BJ (cell line): ENCODE measurements at regions not wholly inside any gene's neighbourhood (a gene's known extent, or its start where the extent isn't known, plus 50 kb on each side); places are given as distances from the start of the nearest gene placed in this dataset.

Experiments used
- CTCF ChIA-PET: fragments of 350-600 bp; formaldehyde crosslinking; extraction: SDS; loops from one replicate; lab custom pipeline; 2021; ENCODE audit warnings: antibody characterized with exemption, inconsistent platforms; lab: Yijun Ruan, JAX
- POLR2A ChIA-PET: fragments of 300-600 bp; sonication (Branson Sonifier 250); formaldehyde crosslinking; extraction: SDS; loops from one replicate; lab custom pipeline; 2021; ENCODE audit warnings: antibody characterized with exemption; lab: Charles Lee
- DNase-seq: peaks from one replicate; pipeline ENCODE4 v3.0.0-alpha.2; 2011; ENCODE audit warnings: low read depth
- H3K27me3 ChIP-seq: 2 replicates; pipeline ENCODE4 v1.6.0; 2011; ENCODE audit warnings: low read length; ENCODE audit not compliant: control insufficient read depth, insufficient read depth
- H3K36me3 ChIP-seq: 2 replicates; pipeline ENCODE4 v1.5.1; 2011; ENCODE audit warnings: low read length; ENCODE audit not compliant: control insufficient read depth, insufficient read depth
- H3K4me3 ChIP-seq: 2 replicates; pipeline ENCODE4 v1.5.1; 2011; ENCODE audit warnings: low read depth, mild to moderate bottlenecking, control low read depth, low read length
- CTCF ChIP-seq: IDR thresholded peaks from 2 replicates; pipeline ENCODE4 v1.5.1; 2011; ENCODE audit warnings: low read depth, mild to moderate bottlenecking, control low read depth, inconsistent platforms, low read length, moderate library complexity; ENCODE audit not compliant: insufficient read depth

- no peak overlapping the region for H3K4me3 ChIP-seq
- ChIA-PET POLR2A (no interaction called here), CTCF (no interaction called here)
Measured at GRCh38 chr4:148735432-148736155, 293.4 kb upstream of the NR3C2 start.

GRCh38 chr4:148730766-148731165, 288.6 kb upstream of the NR3C2 start:
- Histone ChIP-seq H3K27me3 (no peaks in the 10 kb centered on the region), H3K4me3 (no peak overlapping the region), H3K36me3 (no peaks in the 10 kb centered on the region)
- POLR2A ChIA-PET = no interaction called here
- CTCF ChIA-PET = interaction anchor here (0.7 kb wide), 1 partner anchor 8 kb away, joined by 4 read pairs; no protein-coding TSS in a partner anchor
- no peak for TF ChIP-seq CTCF
- DNase-seq = no peak

More at GRCh38 chr4:148735432-148736155, 293.4 kb upstream of the NR3C2 start:
- no peak for DNase-seq
- TF ChIP-seq CTCF = no peak
- Histone ChIP-seq H3K36me3 (no peaks in the 10 kb centered on the region), H3K27me3 (no peaks in the 10 kb centered on the region)

- TF ChIP-seq CTCF = no peak
- H3K4me3 ChIP-seq = no peak overlapping the region
- no peaks in the 10 kb centered on the region for H3K27me3 ChIP-seq
- DNase-seq = no peak
- ChIA-PET CTCF (interaction anchor here (0.7 kb wide), 1 partner anchor 8 kb away, joined by 4 read pairs; no protein-coding TSS in a partner anchor), POLR2A (no interaction called here)
- H3K36me3 ChIP-seq = no peaks in the 10 kb centered on the region
Measured at GRCh38 chr4:148730082-148730640, 287.9 kb upstream of the NR3C2 start.

GRCh38 chr4:148717988-148718387, 275.8 kb upstream of the NR3C2 start:
- CTCF ChIA-PET = interaction anchor here (0.6 kb wide), 1 partner anchor 22 kb away, joined by 3 read pairs; no protein-coding TSS in a partner anchor

More at GRCh38 chr4:148717988-148718387, 275.8 kb upstream of the NR3C2 start:
- Histone ChIP-seq H3K36me3 (no peaks in the 10 kb centered on the region), H3K27me3 (no peaks in the 10 kb centered on the region), H3K4me3 (no peak overlapping the region)
- DNase-seq = no peak
- no peak for TF ChIP-seq CTCF
- POLR2A ChIA-PET = no interaction called here
